ENCODE measurements at regions not wholly inside any gene's neighbourhood (a gene's known extent, or its start where the extent isn't known, plus 50 kb on each side); places are given as distances from the start of the nearest gene placed in this dataset.

DNA sequence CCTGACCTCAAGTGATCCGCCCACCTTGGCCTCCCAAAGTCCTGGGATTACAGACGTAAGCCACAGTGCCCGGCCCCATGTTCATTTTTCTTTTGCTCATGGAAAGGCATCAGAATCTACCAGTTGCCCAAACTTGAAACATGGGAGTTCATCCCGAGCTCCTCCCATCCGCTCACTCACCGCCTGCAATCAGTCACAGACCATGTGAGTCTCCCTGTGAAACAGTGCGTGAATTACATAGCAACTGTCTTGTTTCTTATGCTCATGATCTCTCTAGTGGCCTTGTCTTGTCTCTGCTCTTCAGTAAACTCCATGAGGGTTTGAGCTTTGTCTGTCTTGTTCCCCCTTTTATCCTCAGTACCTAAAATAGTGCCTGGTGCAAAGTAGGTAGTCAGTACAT lies 52.1 kb upstream of the TNRC6A start:
- in situ Hi-C loops (cut with HindIII; ENCODE audit: low pct_unique_long_range_greater_than_20kb, low sequenced_read_pairs) = no loop called here
- DNase-seq (ENCODE audit: low read depth) = peak; percentile 78

Measured in Caki2 (cell line).